Parathyroid adenoma (tissue), 2 donors: ENCODE measurements at regions not wholly inside any gene's neighbourhood (a gene's known extent, or its start where the extent isn't known, plus 50 kb on each side); places are given as distances from the start of the nearest gene placed in this dataset.

Source experiments
- H2AFZ ChIP-seq: fragments of 300-600 bp; sonication (generic); one replicate; pipeline ENCODE4 v1.7.0; 2017; ENCODE audit warnings: antibody characterized with exemption, mild to moderate bottlenecking
- H3K27ac ChIP-seq: fragments of 300-600 bp; sonication (generic); one replicate; pipeline ENCODE4 v1.7.0; 2017
- H3K27me3 ChIP-seq: fragments of 300-600 bp; sonication (generic); one replicate; pipeline ENCODE4 v1.7.0; 2017; ENCODE audit warnings: low read length; ENCODE audit not compliant: control insufficient read depth, insufficient read depth
- H3K36me3 ChIP-seq: fragments of 300-600 bp; sonication (generic); one replicate; pipeline ENCODE4 v1.7.0; 2017; ENCODE audit warnings: low read length; ENCODE audit not compliant: control insufficient read depth, insufficient read depth
- H3K4me1 ChIP-seq: fragments of 300-600 bp; sonication (generic); one replicate; pipeline ENCODE4 v1.7.0; 2017; ENCODE audit warnings: control low read depth
- H3K4me2 ChIP-seq: fragments of 300-600 bp; sonication (generic); one replicate; pipeline ENCODE4 v1.7.0; 2017; ENCODE audit warnings: low read length
- H3K4me3 ChIP-seq: fragments of 300-600 bp; sonication (generic); one replicate; pipeline ENCODE4 v1.7.0; 2017; ENCODE audit warnings: low read depth, low read length
- H3K79me2 ChIP-seq: fragments of 300-600 bp; sonication (generic); one replicate; pipeline ENCODE4 v1.7.0; 2017; ENCODE audit warnings: control low read depth
- H3K9ac ChIP-seq: fragments of 300-600 bp; sonication (generic); one replicate; pipeline ENCODE4 v1.7.0; 2017; ENCODE audit warnings: mild to moderate bottlenecking
- H3K9me3 ChIP-seq: fragments of 300-600 bp; sonication (generic); one replicate; pipeline ENCODE4 v1.7.0; 2017; ENCODE audit warnings: low read length; ENCODE audit not compliant: control insufficient read depth
- TF ChIP-seq, protein P1 (sequence below): fragments of 300-600 bp; sonication (generic); IDR thresholded peaks from one replicate; pipeline ENCODE4 v1.7.0; 2017; ENCODE audit warnings: antibody characterized with exemption, mild to moderate bottlenecking
- donor health status: primary hyperparathyroidism.

DNA sequence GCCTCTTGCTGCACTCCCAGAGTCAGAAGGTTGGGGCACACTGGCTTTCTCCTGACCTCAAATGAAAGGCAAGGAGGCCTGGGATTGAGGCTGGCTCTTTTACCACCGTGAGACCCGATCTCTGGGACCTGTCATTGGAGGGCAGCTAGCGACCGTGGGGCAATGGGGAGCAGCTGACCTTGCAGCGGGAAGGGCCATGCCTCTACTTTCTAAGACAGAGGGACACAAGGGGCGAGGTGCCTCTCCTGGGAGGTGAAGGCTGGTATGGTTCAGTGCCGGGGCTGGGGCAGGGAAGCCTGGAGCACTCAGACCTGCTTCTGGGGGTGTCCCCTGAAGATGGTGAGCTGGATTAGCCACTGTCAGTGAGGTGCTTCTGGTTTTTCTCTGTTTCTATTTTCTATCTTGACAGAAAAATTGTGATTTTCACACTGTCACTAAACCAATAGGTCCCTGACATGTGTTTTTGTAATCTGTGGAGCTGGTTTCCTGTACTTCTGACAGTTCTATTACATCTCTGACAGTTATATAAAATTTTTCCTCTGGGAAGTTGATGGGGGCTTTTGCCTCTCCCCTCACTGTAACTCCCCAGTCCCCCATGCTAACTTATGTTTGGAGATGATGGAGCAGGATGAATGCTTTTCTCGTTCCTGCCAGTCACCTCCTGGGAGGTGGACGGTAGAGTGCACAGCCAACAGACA, 340.8 kb downstream of the RPS24 start:
- H3K79me2 ChIP-seq: no peaks in the 10 kb centered on the region
- H3K27me3 ChIP-seq: no peaks in the 10 kb centered on the region
- no peaks in the 10 kb centered on the region for H3K36me3 ChIP-seq
- H2AFZ ChIP-seq: no peak overlapping the region
- H3K4me2 ChIP-seq: no peak overlapping the region
- no peak overlapping the region for H3K27ac ChIP-seq
- TF ChIP-seq, protein P1, sequence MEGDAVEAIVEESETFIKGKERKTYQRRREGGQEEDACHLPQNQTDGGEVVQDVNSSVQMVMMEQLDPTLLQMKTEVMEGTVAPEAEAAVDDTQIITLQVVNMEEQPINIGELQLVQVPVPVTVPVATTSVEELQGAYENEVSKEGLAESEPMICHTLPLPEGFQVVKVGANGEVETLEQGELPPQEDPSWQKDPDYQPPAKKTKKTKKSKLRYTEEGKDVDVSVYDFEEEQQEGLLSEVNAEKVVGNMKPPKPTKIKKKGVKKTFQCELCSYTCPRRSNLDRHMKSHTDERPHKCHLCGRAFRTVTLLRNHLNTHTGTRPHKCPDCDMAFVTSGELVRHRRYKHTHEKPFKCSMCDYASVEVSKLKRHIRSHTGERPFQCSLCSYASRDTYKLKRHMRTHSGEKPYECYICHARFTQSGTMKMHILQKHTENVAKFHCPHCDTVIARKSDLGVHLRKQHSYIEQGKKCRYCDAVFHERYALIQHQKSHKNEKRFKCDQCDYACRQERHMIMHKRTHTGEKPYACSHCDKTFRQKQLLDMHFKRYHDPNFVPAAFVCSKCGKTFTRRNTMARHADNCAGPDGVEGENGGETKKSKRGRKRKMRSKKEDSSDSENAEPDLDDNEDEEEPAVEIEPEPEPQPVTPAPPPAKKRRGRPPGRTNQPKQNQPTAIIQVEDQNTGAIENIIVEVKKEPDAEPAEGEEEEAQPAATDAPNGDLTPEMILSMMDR: no peak
- H3K9me3 ChIP-seq: no peaks in the 10 kb centered on the region
- H3K9ac ChIP-seq: no peak overlapping the region
- no peak overlapping the region for H3K4me3 ChIP-seq
- H3K4me1 ChIP-seq: no peaks in the 10 kb centered on the region

DNA sequence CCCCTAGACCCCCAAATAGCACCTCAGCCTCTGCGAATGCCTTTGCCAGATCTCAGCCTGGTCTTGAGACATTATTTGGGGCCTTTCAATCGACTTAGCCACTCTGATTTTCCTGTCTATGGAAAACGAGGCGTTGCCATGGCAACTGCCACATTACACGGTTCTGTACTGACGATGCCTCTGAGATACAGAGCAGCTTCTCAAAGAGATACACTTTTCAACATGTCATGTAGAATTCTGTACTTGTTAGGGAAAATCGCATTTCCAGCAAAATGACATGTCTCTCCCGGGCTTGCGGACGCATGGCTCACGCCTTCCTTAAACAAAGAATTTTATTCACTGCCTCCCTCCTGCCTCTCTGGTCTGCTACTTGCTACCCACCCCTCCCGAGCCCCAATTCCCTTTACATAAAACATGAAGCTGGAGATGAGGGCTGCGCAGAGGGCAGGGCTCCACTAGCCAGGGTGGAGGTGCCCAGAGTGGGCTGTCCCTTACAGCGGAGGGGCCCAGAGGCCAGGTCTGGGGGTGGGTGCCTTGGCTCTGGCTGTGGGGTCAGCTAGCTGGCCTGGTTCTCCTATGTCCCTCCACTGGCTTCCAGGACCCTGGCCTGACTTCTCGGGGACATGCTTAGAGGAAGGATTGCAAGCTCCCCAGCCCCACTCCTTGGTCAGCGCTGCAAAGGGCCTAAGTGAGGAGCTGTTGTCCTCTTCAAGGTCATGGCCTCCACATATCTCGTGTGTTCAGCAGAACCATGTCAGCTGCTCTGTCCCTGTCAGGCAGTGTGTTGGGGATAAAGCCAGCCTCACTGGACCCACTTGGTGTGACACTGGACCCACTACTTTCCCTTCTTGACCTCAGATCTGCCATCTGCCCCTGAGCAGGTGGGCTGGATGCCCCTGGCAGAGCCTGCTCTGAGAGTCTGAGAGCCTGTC, 342.5 kb downstream of the RPS24 start:
- Histone ChIP-seq H3K79me2 (no peaks in the 10 kb centered on the region), H2AFZ (no peak overlapping the region), H3K36me3 (no peaks in the 10 kb centered on the region), H3K9me3 (no peaks in the 10 kb centered on the region), H3K27me3 (no peaks in the 10 kb centered on the region), H3K4me1 (no peaks in the 10 kb centered on the region), H3K4me2 (no peak overlapping the region), H3K27ac (no peak overlapping the region), H3K4me3 (no peak overlapping the region), H3K9ac (no peak overlapping the region)
- TF ChIP-seq, protein P1: no peak

DNA sequence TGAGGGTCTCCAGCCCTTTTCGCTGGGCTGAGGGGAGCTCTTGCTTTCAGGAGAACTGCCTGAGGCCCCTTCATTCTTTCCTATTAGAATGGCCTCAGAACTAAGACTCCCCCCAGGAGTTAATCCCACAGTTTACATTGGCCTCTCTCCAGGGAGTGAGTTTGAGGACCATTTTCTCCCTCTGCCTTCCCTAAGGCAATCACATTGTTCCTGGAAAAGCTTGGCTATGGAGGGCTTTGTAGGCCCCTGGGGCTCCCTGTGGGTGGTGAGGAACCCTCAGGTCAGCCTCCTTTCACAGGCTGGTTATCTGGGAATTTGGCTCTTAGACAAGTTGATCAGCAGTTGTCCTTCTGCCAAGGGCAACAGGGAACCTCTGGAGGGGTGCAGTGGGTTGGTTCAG, 343.7 kb downstream of the RPS24 start:
- H2AFZ ChIP-seq: no peak overlapping the region
- H3K9me3 ChIP-seq: no peaks in the 10 kb centered on the region
- no peaks in the 10 kb centered on the region for H3K79me2 ChIP-seq
- H3K4me3 ChIP-seq: no peak overlapping the region
- H3K27ac ChIP-seq: no peak overlapping the region
- H3K36me3 ChIP-seq: no peaks in the 10 kb centered on the region
- H3K27me3 ChIP-seq: no peaks in the 10 kb centered on the region
- TF ChIP-seq, protein P1: no peak
- no peaks in the 10 kb centered on the region for H3K4me1 ChIP-seq
- no peak overlapping the region for H3K9ac ChIP-seq
- no peak overlapping the region for H3K4me2 ChIP-seq

DNA sequence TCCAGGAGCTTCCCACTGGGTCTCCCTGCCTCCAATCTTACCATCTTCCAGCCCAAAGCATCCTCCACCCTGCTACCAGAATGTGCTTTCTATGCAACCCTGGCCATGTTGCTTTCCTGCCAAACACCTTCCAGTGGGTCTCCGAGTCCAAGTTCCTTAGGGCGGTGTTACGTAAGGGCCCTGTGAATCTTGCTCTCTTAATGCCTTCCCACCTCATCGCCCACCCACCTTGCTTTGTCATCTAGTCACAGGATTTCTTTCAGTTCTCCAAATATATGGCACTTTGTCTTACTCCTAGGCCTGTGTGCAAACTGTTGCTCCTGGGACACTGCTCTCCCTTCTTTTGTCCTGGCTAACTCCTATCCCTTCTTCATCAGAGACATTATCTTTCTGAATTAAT, 344.5 kb downstream of the RPS24 start:
- Histone ChIP-seq H2AFZ (no peak overlapping the region), H3K9me3 (no peaks in the 10 kb centered on the region), H3K4me1 (no peaks in the 10 kb centered on the region), H3K9ac (no peak overlapping the region), H3K36me3 (no peaks in the 10 kb centered on the region), H3K4me2 (no peak overlapping the region), H3K27me3 (no peaks in the 10 kb centered on the region), H3K4me3 (no peak overlapping the region), H3K79me2 (no peaks in the 10 kb centered on the region), H3K27ac (no peak overlapping the region)
- TF ChIP-seq, protein P1: no peak
